HG03175 (cell line): ENCODE measurements at regions not wholly inside any gene's neighbourhood (a gene's known extent, or its start where the extent isn't known, plus 50 kb on each side); places are given as distances from the start of the nearest gene placed in this dataset.
"Not testable (repeated sequence)": the region's sequence is repeated elsewhere in the genome, so short reads cannot be mapped to it uniquely, and the experiment has no call there.

Experiments used
- ATAC-seq: cut with Tn5 transposase; IDR thresholded peaks from one replicate; pipeline ENCODE4 v1.9.1; 2021; ENCODE audit warnings: mild to moderate bottlenecking, moderate library complexity; ENCODE audit not compliant: unreplicated experiment

GRCh38 chr14:83133981-83134645, 1600.5 kb upstream of the SEL1L start:
- no peak for ATAC-seq

GRCh38 chr14:83140756-83141155, 1607.1 kb upstream of the SEL1L start:
- ATAC-seq, result no peak

GRCh38 chr14:83147006-83147405, 1613.4 kb upstream of the SEL1L start:
- no peak for ATAC-seq

GRCh38 chr14:83151571-83151970, 1617.9 kb upstream of the SEL1L start:
- no peak for ATAC-seq

- ATAC-seq, result no peak
Measured at GRCh38 chr14:83153081-83153480, 1619.4 kb upstream of the SEL1L start.

DNA sequence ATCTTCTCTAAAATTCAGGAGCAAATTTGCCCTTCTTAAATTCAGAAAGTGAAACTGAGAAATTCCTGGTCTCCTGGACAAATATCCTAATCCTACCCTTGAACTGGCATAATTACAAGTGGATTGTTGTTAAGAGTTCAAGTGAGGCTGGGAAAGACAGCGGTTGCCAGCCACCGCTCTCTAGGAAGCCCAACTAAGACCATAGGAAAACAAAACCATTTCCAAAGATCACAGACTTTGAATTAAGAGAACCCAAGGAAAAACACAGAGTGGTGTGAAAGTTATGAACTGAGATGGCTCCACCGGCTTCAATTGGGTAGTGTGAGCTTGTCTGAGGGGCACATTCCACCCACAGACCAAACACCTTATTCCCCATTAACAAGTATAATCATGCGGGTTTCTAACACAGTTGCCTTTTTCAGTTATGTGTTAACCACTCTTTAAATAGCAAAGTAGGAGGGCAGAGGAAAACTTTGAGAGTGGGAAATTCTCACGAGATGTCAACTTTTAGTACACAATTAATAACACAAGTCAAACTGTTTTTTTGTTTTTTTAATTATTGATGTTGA, 1628.8 kb upstream of the SEL1L start:
- no peak for ATAC-seq

GRCh38 chr14:83163016-83163415, 1629.4 kb upstream of the SEL1L start:
- ATAC-seq, result no peak

DNA sequence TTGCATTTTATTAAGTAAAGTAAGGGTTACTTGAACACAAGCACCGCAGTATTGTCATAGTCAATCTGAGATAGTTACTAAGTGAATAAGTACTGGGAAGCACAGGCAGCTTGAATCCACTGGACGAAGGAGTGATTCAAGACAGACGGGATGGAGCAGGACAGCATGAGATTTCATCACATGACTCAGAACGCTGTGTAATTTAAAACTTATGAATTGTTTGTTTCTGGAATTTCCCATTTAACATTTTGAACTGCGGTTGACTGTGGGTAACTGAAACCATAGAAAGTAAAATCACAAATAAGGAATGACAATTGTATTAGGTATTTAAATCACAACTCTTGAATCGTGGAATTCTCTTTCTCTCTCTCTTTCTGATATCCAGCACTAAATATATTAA, 1630.4 kb upstream of the SEL1L start:
- no peak for ATAC-seq

GRCh38 chr14:83164591-83164990, 1630.9 kb upstream of the SEL1L start:
- no peak for ATAC-seq

DNA sequence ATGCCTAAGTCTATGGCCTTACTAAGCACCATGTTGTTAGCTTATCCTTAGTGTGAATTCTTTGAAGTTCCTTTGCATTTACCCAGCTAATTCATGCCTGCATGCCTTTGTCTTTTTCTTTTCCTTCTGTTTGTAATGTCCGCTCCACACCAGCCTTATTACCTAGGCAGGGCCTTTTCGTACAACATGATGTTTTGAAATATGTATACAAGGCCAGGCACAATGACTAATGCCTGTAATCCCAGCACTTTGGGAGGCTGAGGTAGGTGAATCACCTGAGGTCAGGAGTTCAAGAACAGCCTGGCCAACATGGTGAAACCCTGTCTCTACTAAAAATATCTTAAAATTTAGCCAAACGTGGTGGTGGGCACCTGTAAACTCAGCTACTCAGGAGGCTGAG, 1636.5 kb upstream of the SEL1L start:
- no peak for ATAC-seq

DNA sequence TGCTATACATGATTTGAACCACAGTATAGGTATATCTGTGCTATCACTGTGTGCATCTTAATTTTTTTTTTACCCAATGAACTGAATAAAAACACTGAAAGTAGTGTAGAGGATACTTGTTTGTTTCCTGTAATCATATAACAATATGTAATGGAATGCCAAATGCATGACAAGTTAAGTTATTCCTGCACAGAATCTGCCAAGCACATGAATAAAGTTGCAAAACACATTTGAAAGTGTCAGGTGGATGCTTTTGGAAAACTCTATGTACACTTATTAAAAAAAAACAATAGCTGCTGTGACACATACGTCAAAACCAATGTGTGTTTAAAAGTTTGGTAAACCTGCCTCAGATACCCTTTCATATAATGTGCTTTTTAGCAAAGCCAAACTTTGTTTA, 1638.1 kb upstream of the SEL1L start:
- ATAC-seq, result no peak

- ATAC-seq, result no peak
Measured at GRCh38 chr14:83172363-83172762, 1638.7 kb upstream of the SEL1L start.

DNA sequence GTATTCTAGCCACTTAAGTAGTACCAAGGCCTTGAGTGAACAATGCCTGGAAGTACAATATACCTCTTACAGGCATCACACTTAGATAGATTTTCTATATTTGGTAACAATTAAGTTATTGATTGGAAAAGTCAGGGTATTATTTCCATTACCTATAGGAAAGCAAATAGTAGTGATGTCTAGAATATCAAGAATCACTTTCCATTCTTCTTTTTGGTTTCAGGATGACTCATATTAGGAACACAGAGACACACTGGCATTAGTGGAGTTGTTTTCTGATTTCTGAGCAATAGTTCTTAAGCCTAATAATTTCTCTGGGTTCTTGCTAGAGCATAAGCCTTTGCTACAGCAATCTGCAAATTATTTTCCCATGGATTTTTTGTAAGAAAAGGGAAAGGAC, 1640.0 kb upstream of the SEL1L start:
- no peak for ATAC-seq

DNA sequence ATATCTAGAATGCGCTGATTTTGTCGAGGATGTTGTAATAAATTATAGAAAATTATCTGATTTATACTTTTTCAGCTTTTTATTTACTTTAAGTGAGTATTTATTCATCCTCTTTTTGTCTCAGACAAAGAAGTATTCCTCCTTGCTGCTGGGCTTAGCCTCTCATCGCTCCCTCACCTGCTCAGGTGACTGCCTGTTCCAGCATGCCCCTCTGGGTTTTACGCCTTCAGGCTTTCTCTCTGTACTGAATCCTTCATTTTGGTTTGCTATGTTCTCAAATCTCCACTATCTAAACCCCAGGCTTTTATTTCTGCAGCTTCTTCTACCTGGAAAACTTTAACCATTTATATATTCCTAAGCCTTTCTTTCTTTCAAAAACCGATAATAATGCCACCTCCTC, 1650.9 kb upstream of the SEL1L start:
- no peak for ATAC-seq

DNA sequence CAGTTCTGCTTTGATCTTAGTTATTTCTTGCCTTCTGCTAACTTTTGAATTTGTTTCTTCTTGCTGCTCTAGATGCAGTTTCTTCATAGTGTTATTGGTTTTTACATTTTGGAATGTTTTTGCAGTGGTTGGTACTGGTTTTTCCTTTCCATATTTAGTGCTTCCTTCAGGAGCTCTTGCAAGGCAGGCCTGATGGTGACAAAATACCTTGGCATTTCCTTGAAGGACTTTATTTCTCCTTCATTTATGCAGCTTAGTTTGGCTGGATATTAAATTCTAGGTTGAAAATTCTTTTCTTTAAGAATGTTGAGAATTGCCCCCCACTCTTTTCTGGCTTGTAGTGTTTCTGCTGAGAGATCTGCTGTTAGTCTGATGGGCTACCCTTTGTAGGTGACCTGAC, 1654.7 kb upstream of the SEL1L start:
- ATAC-seq, result not testable (repeated sequence)

DNA sequence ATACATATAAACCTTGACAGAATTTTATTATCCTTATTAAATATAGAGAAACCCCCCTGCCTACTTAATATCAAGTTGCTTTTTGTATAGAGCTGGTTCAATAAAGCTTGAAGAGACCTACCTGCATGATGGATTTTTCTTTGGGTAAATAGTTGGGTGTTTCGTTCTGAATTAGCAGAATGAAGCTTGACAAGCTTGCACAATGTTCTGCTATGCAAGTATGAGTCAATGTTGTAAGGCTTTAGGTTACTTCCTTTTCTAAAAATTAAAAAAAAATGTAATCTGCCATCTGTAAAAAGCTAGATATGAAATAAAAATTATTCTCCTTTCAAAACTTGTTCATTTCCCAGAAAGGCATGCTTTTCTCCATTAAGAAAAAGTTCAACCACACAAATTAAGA, 1662.6 kb upstream of the SEL1L start:
- ATAC-seq, result no peak

- ATAC-seq, result no peak
Measured at GRCh38 chr14:83197271-83197670, 1663.6 kb upstream of the SEL1L start.

DNA sequence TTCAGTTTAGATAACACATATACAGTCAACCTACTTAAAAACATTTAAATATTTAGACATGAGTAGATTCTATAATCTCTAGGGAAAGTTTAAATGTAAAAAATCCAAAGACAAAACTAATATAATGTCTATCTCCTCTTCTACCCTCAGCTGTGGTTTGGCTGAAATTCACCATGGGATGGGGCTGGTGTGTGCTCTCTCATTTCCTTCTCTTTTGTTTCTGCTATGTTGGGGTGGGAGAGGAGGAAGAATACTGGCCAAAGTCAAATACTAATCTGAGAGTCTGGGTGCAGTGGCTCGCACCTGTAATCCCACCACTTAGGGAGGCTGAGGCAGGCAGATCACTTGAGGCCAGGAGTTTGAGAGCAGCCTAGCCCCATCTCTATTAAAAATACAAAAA, 1673.9 kb upstream of the SEL1L start:
- no peak for ATAC-seq

DNA sequence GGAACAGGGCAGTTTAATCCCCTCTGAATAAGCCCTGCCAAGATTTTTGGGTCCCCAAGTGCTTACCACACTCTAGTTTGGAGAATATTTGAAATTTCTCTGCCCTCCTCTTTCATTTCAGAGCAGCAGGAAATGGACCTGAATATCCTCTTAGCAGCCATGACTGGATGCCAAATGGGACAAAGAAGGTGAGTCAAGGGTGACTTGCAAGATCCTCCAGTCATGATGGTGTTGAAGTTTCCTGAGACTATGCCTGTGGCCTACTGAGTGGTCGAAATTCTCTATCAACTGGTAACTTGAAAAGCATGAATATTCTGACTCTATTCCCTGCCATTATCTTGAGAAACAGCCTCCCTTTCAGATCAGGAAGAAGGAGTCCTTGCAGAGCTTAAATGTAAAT, 1674.7 kb upstream of the SEL1L start:
- no peak for ATAC-seq

GRCh38 chr14:83217492-83217891, 1683.8 kb upstream of the SEL1L start:
- ATAC-seq, result no peak

DNA sequence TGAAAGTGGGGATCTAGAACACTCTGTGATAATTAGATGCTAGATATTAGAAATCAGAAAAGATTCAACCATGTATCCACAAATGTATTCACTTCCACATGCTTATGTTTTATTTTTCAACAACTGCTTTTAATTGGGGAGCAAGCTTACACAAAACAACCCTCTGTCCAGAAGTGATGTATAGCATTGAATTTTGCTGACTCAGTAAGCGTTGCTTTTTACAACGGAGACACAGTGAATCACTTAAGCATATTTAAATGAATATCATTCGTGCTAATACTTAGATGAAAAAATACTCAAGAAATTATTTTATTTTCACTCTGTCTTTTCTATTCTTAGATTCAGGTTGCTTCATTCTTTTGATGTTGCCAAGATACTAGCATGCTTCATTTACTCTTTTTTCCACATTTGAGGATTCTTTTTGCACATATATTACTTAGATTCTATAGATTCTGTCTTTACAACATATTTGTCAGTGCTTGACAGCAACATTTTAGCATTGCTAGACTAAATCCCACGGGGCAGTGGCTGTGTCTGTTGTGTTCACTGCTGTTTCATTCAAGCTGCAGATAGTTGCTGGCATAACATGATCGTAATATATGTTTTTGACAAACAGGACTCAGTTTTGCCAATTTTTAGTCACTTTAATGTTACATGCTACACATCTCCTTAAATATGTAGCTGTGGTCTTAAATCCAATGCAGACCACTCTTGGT, 1714.4 kb upstream of the SEL1L start:
- ATAC-seq, result no peak

GRCh38 chr14:83251402-83251801, 1717.7 kb upstream of the SEL1L start:
- no peak for ATAC-seq
